Stomach (tissue), 8 donors: ENCODE measurements at regions not wholly inside any gene's neighbourhood (a gene's known extent, or its start where the extent isn't known, plus 50 kb on each side); places are given as distances from the start of the nearest gene placed in this dataset.
"Not testable (repeated sequence)": the region's sequence is repeated elsewhere in the genome, so short reads cannot be mapped to it uniquely, and the experiment has no call there.

Source experiments
- DNase-seq, 2 donors: peaks; one replicate each; pipeline versions ENCODE4 v3.0.0 to v3.0.0-alpha.2; 2013 to 2019
- H3K27ac ChIP-seq, 5 donors: fragments of 200-600 bp in 4 of 5; sonication (generic) in 4 of 5; one replicate each; pipeline ENCODE4 v1.5.1; 2013 to 2019; ENCODE audit warnings: mild to moderate bottlenecking in 1 of 5, moderate library complexity in 1 of 5
- H3K27me3 ChIP-seq, 3 donors: fragments of 200-600 bp; sonication (generic); one replicate each; pipeline ENCODE4 v1.5.1; 2017 to 2019; ENCODE audit warnings: mixed run types in 1 of 3
- H3K36me3 ChIP-seq, 4 donors: fragments of 200-600 bp; sonication (generic); 1 replicate in 3 of 4; 2 replicates in 1 of 4; pipeline ENCODE4 v1.5.1; 2016 to 2019
- H3K4me1 ChIP-seq, 4 donors: fragments of 200-600 bp; sonication (generic); one replicate each; pipeline ENCODE4 v1.5.1; 2016 to 2019
- H3K4me3 ChIP-seq, 4 donors: fragments of 200-600 bp; sonication (generic) in 3 of 4; one replicate each; pipeline ENCODE4 v1.5.1; 2016 to 2019; ENCODE audit warnings: mild to moderate bottlenecking in 1 of 4
- H3K9me3 ChIP-seq, 4 donors: fragments of 200-600 bp; sonication (generic); one replicate each; pipeline ENCODE4 v1.5.1; 2016 to 2019
- EP300 ChIP-seq: sonication (generic); formaldehyde crosslinking; IDR thresholded peaks from one replicate; pipeline ENCODE4 v1.6.1; 2017; ENCODE audit warnings: antibody characterized with exemption
- POLR2A ChIP-seq, 4 donors: fragments of 450-650 bp; IDR thresholded peaks; one replicate each; pipeline ENCODE4 v1.6.1; 2016; ENCODE audit warnings: antibody characterized with exemption in 4 of 4, control low read depth in 2 of 4, mild to moderate bottlenecking in 1 of 4, moderate library complexity in 1 of 4
- POLR2AphosphoS5 ChIP-seq, 3 donors: sonication (generic); formaldehyde crosslinking; IDR thresholded peaks; one replicate each; pipeline ENCODE4 v1.6.1; 2016; ENCODE audit warnings: antibody characterized with exemption in 3 of 3
- WGBS, 5 donors: extraction: QIAGEN DNeasy Blood & Tissue Kit in 3 of 5; methylation state at CpG; one replicate each; pipeline versions ENCODE4 v1.1.5 to v1.1.7; 2013 to 2018; 5-methylcytosine and 5-hydroxymethylcytosine counted together
- intact Hi-C: fragments of 100-400 bp; cut with DNase I; formaldehyde crosslinking; loops from one replicate; pipeline ENCODE4 v1.15.1; 2023; ENCODE audit warnings: low total_unique reads
- small RNA-seq, 4 donors: library from RNA; depleted of rRNA; stranded (forward); fragments of <200 nt; gene quantifications; one replicate each; pipeline ENCODE3, GENCODE V24; 2016
- TF ChIP-seq, protein P1 (sequence below), 7 experiments: fragments of 450-650 bp in 4 of 7; fragments of 200-600 bp in 3 of 7; sonication (generic) in 3 of 7; IDR thresholded peaks; one replicate each; pipeline ENCODE4 v1.5.1; 2016 to 2019; ENCODE audit warnings: antibody characterized with exemption in 7 of 7, control low read depth in 2 of 7, mild to moderate bottlenecking in 1 of 7
- donor health status: healthy with polysubstance abuse.
- donor health status: Bipolar disorder and iron deficiency.
- donor health status: healthy.

DNA sequence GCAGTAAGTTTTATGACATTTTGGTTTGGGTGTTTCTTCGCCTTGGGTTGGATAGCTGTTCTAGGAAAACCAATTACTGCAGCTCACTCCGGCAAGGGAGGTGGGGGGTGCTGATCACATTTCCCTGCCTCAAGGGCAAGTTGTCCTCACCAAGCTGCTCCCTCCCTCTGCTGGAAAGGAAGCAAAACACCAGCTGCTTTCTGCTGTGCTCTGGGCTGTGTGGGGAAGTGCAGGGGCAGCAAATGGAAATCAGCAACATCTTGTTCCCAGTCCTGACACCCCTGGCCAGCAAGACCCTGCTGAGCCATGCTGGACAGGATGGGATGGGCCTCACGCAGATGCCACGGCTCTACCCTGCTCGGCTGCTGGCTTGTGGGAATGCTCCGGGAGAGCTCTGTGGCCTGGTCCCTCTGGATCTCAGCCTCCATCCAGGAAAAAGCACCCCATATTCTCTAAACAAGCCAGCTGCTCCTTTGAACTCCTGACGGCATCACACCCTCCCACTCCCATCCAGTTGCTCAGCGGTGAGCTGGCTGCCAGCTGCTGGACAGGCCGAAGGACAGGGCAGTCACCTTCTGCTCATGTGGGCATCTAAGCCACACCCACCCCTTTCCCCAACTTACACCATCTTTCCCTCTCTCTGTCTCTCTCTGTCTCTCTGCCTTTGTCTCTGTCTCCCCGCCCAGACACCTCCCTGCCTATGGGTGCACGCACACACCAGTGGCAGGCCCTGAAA is 52.4 kb upstream of the EIF5 start:
- WGBS, 5 donors, result 66 to 71% (median 67%) methylated on average over 11 of the region's 11 CpGs
- Histone ChIP-seq H3K27me3 (peaks cover 0 to 72% (median 23%) of the 10 kb centered on the region in 3 donors), H3K4me3 (no peak overlapping the region), H3K4me1 (peaks cover 11 to 27% (median 17%) of the 10 kb centered on the region in 4 donors), H3K9me3 (peaks cover 0 to 5% (median 0%) of the 10 kb centered on the region in 4 donors), H3K27ac (peak overlapping the region in 1 of 5 donors; percentile 53), H3K36me3 (no peaks in the 10 kb centered on the region)
- intact Hi-C loops, result loop anchor here (10.0 kb wide), 1 partner anchor 97 kb away; no protein-coding TSS in a partner anchor
- TF ChIP-seq, protein P1, sequence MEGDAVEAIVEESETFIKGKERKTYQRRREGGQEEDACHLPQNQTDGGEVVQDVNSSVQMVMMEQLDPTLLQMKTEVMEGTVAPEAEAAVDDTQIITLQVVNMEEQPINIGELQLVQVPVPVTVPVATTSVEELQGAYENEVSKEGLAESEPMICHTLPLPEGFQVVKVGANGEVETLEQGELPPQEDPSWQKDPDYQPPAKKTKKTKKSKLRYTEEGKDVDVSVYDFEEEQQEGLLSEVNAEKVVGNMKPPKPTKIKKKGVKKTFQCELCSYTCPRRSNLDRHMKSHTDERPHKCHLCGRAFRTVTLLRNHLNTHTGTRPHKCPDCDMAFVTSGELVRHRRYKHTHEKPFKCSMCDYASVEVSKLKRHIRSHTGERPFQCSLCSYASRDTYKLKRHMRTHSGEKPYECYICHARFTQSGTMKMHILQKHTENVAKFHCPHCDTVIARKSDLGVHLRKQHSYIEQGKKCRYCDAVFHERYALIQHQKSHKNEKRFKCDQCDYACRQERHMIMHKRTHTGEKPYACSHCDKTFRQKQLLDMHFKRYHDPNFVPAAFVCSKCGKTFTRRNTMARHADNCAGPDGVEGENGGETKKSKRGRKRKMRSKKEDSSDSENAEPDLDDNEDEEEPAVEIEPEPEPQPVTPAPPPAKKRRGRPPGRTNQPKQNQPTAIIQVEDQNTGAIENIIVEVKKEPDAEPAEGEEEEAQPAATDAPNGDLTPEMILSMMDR (IDR thresholded peaks at IDR 0.05), result peak in 4 of 7 experiments; percentile 6 to 59 (median 38)
- no peak for TF ChIP-seq POLR2A (IDR thresholded peaks at IDR 0.05)
- TF ChIP-seq POLR2AphosphoS5 (IDR thresholded peaks at IDR 0.05), result peak in 1 of 3 donors; percentile 12
- DNase-seq, result peak; percentile 60 to 80

DNA sequence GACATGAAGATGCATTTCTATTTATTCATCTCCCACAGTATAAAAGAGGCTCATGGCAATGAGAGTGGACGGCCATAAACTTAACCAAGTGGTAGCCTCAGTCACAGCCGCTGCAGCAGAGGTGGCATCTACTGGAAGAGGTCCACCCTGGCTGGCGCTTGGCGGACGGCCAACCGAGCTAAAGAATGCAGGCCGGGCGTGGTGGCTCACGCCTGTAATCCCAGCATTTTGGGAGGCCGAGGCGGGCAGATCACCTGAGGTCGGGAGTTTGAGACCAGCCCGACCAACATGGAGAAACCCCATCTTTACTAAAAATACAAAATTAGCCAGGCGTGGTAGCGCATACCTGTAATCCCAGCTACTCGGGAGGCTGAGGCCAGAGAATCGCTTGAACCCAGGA is 51.7 kb upstream of the EIF5 start:
- intact Hi-C loops, result loop anchor here (10.0 kb wide), 1 partner anchor 98 kb away; no protein-coding TSS in a partner anchor
- H3K9me3 ChIP-seq, DNase-seq, H3K27ac ChIP-seq, H3K36me3 ChIP-seq, H3K4me3 ChIP-seq: not testable (repeated sequence)
- Histone ChIP-seq H3K27me3 (peaks cover 0 to 73% (median 23%) of the 10 kb centered on the region in 3 donors), H3K4me1 (peaks cover 11 to 27% (median 17%) of the 10 kb centered on the region in 4 donors)
- WGBS, 5 donors, result 75 to 90% (median 84%) methylated on average over 17 of the region's 17 CpGs

DNA sequence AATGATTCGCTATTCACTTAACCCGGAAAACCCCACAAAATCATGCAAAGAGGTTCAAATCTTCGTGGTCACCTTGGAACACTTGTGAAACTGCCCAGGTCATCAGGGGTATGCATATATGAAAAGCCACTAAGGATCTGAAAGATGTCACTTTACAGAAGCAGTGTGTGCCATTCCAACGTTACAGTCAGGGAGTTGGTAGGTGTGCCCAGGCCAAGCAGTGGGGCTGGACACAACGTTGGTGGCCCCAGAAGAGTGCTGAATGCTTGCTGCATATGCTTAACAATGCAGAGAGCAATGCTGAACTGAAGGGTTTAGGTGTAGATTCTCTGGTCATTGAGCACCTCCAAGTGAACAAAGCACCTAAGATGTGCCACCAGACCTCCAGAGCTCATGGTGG is 51.1 kb upstream of the EIF5 start:
- intact Hi-C loops, result loop anchor here (10.0 kb wide), 1 partner anchor 98 kb away; no protein-coding TSS in a partner anchor
- Histone ChIP-seq H3K9me3 (peaks cover 0 to 5% (median 0%) of the 10 kb centered on the region in 4 donors), H3K36me3 (no peaks in the 10 kb centered on the region), H3K27ac (no peak overlapping the region), H3K4me3 (no peak overlapping the region), H3K4me1 (peaks cover 11 to 27% (median 17%) of the 10 kb centered on the region in 4 donors), H3K27me3 (peaks cover 0 to 71% (median 21%) of the 10 kb centered on the region in 3 donors)
- 68 to 82% (median 73%) methylated on average over 5 of the region's 5 CpGs for WGBS, 5 donors
- TF ChIP-seq, protein P1 (IDR thresholded peaks at IDR 0.05), result no peak
- TF ChIP-seq POLR2AphosphoS5 (IDR thresholded peaks at IDR 0.05) (no peak), POLR2A (IDR thresholded peaks at IDR 0.05) (no peak), EP300 (no peak)
- no peak for DNase-seq

DNA sequence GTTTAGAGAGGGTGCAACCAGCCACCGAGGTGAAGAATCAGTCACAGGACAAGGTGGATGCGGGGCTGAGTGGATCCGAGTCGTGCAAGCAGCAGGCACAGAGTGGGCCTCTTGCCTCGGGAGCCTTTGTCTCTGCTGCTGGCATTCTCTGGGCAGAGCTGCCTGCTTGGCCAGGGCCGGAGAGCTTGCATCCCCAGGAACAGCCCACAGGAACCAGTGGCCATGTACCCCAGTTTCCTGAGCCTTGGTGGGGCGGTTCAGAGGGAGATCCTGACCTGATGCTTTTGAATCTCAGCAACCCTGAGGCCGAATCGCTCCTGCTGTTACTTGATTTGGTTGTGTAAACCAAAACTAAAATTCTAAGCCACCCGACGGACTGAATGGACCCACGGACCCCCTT is 50.1 kb upstream of the EIF5 start:
- DNase-seq, result no peak
- TF ChIP-seq POLR2AphosphoS5 (IDR thresholded peaks at IDR 0.05) (no peak), POLR2A (IDR thresholded peaks at IDR 0.05) (no peak), EP300 (no peak)
- TF ChIP-seq, protein P1 (IDR thresholded peaks at IDR 0.05), result no peak
- Histone ChIP-seq H3K27me3 (peaks cover 0 to 66% (median 11%) of the 10 kb centered on the region in 3 donors), H3K27ac (no peak overlapping the region), H3K36me3 (no peaks in the 10 kb centered on the region), H3K9me3 (peaks cover 0 to 5% (median 0%) of the 10 kb centered on the region in 4 donors), H3K4me3 (no peak overlapping the region), H3K4me1 (peaks cover 8 to 17% (median 9%) of the 10 kb centered on the region in 4 donors)
- 77 to 84% (median 81%) methylated on average over 11 to 12 of the region's 12 CpGs for WGBS, 5 donors
- intact Hi-C loops, result loop anchor here (10.0 kb wide), 1 partner anchor 99 kb away; no protein-coding TSS in a partner anchor

Small RNA genes lying in the stretch of these regions (small RNA-seq; reads per million reads assigned to genes)
- 0 reads per million in 4 donors for gene AL161669.2
